HL-60 (cell line): ENCODE measurements at regions not wholly inside any gene's neighbourhood (a gene's known extent, or its start where the extent isn't known, plus 50 kb on each side); places are given as distances from the start of the nearest gene placed in this dataset.

Experiments used
- GABPA ChIP-seq: IDR thresholded peaks from 2 replicates; pipeline ENCODE4 v1.6.1; 2012; ENCODE audit warnings: low read depth
- POLR2AphosphoS5 ChIP-seq: IDR thresholded peaks from 2 replicates; pipeline ENCODE4 v1.6.1; 2012; ENCODE audit warnings: low read depth
- SPI1 ChIP-seq: IDR thresholded peaks from 2 replicates; pipeline ENCODE4 v1.6.1; 2012; ENCODE audit warnings: low read depth, mild to moderate bottlenecking, borderline replicate concordance
- TF ChIP-seq, protein P1 (sequence below): IDR thresholded peaks from one replicate; pipeline ENCODE4 v1.5.1; 2011; ENCODE audit warnings: low read length, control low read depth, inconsistent platforms; ENCODE audit not compliant: insufficient read depth
- TF ChIP-seq, protein P2 (sequence below): IDR thresholded peaks from 2 replicates; pipeline ENCODE4 v1.6.1; 2012; ENCODE audit warnings: low read depth; ENCODE audit not compliant: insufficient replicate concordance

DNA sequence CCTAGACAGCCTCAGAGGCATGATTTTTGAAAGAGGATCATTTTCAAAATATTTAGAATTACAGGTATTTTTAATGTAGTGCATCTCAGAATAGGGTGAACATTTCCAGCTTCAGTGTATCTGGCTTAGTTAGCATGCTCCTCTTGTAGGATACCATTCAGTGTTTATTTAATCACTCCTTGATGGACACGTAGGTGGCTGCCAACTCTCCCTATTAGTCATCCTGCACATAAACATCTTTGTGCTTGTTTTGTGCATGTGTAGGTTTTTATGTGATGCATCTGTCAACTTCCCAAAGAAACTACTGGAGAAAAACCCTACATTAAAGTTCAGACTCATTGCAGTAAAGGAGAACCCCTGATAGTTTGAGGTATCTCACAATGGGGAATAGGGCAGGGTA, 52.5 kb upstream of the RBM19 start:
- TF ChIP-seq, protein P1, sequence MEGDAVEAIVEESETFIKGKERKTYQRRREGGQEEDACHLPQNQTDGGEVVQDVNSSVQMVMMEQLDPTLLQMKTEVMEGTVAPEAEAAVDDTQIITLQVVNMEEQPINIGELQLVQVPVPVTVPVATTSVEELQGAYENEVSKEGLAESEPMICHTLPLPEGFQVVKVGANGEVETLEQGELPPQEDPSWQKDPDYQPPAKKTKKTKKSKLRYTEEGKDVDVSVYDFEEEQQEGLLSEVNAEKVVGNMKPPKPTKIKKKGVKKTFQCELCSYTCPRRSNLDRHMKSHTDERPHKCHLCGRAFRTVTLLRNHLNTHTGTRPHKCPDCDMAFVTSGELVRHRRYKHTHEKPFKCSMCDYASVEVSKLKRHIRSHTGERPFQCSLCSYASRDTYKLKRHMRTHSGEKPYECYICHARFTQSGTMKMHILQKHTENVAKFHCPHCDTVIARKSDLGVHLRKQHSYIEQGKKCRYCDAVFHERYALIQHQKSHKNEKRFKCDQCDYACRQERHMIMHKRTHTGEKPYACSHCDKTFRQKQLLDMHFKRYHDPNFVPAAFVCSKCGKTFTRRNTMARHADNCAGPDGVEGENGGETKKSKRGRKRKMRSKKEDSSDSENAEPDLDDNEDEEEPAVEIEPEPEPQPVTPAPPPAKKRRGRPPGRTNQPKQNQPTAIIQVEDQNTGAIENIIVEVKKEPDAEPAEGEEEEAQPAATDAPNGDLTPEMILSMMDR, result no peak
- TF ChIP-seq, protein P2, sequence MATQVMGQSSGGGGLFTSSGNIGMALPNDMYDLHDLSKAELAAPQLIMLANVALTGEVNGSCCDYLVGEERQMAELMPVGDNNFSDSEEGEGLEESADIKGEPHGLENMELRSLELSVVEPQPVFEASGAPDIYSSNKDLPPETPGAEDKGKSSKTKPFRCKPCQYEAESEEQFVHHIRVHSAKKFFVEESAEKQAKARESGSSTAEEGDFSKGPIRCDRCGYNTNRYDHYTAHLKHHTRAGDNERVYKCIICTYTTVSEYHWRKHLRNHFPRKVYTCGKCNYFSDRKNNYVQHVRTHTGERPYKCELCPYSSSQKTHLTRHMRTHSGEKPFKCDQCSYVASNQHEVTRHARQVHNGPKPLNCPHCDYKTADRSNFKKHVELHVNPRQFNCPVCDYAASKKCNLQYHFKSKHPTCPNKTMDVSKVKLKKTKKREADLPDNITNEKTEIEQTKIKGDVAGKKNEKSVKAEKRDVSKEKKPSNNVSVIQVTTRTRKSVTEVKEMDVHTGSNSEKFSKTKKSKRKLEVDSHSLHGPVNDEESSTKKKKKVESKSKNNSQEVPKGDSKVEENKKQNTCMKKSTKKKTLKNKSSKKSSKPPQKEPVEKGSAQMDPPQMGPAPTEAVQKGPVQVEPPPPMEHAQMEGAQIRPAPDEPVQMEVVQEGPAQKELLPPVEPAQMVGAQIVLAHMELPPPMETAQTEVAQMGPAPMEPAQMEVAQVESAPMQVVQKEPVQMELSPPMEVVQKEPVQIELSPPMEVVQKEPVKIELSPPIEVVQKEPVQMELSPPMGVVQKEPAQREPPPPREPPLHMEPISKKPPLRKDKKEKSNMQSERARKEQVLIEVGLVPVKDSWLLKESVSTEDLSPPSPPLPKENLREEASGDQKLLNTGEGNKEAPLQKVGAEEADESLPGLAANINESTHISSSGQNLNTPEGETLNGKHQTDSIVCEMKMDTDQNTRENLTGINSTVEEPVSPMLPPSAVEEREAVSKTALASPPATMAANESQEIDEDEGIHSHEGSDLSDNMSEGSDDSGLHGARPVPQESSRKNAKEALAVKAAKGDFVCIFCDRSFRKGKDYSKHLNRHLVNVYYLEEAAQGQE, result no peak
- TF ChIP-seq GABPA (no peak), POLR2AphosphoS5 (no peak), SPI1 (no peak)
